Activated gamma-delta T cell treated with anti-CD3 and anti-CD28 coated beads, Interleukin-2, amount 50 U/mL, for 16 hours (primary cell): ENCODE measurements at regions not wholly inside any gene's neighbourhood (a gene's known extent, or its start where the extent isn't known, plus 50 kb on each side); places are given as distances from the start of the nearest gene placed in this dataset.
"Not testable (repeated sequence)": the region's sequence is repeated elsewhere in the genome, so short reads cannot be mapped to it uniquely, and the experiment has no call there.

ENCODE experiments used
- DNase-seq: peaks from one replicate; pipeline ENCODE4 v3.0.0-alpha.2; 2020; ENCODE audit warnings: low read depth

- DNase-seq = no peak
Observed at GRCh38 chr13:88417801-88418200, 746.6 kb downstream of the SLITRK5 start.

GRCh38 chr13:88424463-88424862 lies 753.3 kb downstream of the SLITRK5 start:
- no peak for DNase-seq

DNA sequence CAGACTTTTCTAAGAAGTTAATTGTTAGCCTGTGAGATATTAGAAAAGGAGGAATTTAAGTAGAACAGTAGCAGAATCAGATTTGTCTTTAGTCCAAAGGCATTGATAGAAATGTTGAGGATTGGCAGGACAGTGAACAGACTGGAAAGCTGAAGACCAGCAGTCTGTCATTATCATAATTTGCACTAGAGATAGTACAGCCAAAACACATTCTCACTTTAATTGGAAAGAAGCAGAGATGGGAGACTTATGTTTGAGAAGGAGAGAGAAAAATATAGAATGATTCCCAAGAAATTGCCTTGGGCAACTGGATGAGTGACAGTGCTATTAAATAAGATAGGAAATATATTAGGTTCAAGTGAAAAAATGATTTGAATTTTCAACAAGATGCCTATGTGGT lies 755.5 kb downstream of the SLITRK5 start:
- no peak for DNase-seq

DNA sequence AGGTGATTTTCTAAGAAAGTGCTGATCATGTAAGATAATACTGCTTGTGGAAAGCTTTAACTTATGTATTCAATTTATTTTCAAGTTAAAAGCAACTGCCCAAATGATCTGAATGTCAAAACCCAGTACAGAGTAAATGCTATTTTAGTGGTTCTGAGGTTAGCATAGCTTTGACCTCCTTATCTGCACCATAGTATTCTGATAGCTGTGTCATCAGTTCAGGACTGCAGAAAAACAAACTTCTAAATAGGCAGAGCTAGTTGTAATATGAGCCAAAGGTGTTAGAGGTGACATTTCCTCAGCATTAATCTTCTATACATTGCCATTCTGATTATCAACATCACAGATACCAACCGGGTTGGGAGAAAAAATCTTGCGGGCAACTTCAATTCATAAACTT lies 758.7 kb downstream of the SLITRK5 start:
- no peak for DNase-seq

GRCh38 chr13:88434953-88435352 lies 763.8 kb downstream of the SLITRK5 start:
- no peak for DNase-seq

DNA sequence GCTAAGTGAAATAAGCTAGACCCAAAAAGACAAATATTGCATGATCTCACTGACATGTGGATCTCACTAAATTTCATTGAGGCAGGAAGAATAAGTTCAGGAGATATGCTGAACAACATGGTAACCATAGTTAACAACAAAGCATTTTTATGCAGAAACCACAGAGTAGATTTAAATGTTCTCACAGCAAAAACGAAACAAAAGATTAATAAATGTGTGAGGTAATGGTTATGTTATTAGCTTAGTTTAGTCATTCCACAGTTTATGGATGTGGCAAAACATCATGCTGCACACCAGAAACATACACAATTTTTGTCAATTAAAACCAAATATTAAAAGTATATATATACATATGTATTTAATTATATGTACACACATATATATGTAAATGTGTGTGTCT lies 765.8 kb downstream of the SLITRK5 start:
- DNase-seq = no peak

DNA sequence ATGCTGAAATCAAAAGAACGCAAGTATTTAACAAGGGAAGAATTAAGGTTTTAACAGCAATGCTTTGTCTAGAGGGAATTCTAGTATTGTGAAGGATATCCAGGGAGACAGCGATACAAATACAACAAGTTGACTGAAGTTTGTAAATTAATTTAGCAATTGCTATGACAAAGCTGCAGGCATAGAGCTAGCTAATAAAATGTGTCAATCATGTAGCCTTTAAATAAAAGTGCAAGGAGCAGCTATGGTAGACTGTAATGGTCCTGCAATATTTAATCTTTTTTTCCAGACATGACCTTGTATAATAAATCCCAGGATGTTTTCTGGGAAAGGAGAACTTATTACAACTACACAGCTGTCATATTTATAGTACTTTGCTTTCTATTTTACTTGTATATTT lies 779.3 kb downstream of the SLITRK5 start:
- DNase-seq = no peak

DNA sequence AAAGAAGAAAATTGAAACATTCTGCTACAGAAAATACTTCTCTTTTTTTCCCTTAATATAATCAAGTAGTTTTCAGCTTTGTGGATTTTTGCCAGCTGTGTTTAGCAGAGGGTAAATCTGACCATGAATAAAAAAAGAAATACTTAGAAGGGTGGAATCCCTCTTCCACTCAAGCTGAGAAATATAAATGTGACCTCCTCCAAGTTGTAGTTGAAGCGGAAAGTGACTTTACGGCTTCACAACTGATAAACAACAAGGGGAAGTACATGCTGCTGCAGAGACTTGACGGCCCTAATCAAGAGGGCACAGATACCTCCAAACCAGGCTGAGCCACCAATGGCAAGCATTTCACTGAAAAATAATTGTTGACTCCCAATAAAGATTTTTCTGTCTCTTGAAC lies 785.0 kb downstream of the SLITRK5 start:
- no peak for DNase-seq

DNA sequence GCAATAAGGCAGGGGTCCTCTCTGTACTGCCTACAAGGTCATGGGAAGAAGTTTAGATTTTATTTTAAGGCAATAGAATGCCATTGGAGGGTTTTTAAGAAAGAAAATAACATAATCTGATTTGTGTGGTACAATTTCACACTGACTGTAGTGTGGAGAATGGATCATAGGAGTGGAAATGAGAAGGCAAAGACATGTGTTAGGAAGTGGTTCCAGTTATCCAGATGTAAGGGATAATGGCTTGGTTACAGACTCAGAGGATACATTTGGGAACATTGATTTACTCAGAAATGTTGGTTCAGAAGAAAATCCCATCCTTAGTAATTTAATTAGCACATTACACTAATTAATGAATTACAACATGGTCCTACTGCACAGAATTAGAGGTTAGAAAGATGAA lies 788.2 kb downstream of the SLITRK5 start:
- DNase-seq = no peak

GRCh38 chr13:88461272-88462009 lies 790.3 kb downstream of the SLITRK5 start:
- no peak for DNase-seq

GRCh38 chr13:88464851-88465250 lies 793.7 kb downstream of the SLITRK5 start:
- no peak for DNase-seq

DNA sequence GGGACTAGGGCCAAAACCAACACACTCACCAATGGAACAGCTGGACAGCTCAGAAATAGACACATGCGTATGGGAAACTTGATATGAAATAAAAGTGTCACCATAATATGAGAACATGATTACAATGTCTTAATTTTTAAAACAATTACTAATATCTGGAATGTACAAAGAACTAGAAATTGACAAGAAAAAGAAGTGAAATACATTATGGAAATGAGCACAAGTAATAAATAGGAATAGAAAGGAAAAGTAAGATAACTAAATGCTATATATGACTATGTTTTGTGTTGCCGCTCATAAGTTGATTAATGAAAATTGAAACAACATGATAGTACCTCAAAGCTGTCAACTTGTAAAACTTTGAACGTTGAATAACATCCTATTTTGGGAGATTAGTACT lies 801.1 kb downstream of the SLITRK5 start:
- no peak for DNase-seq

- no peak for DNase-seq
Observed at GRCh38 chr13:88483202-88483601, 812.0 kb downstream of the SLITRK5 start.

DNA sequence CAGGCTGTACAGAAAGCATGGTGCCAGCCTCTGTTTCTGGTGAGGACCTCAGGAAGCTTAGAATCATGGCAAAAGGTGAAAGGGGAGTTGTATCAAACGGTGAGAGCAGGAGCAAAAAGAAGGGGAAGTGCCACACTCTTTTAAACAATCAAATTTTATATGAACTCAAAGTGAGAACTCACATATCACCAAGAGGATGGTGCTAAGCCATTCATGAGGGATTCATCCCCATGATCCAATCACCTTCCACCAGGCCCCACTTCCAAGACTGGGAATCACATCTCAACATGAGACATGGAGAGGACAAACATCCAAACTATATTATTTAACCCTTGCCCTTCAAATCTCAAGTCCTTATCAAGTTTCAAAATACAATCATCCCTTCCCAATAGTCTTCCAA lies 836.7 kb downstream of the SLITRK5 start:
- no peak for DNase-seq

DNA sequence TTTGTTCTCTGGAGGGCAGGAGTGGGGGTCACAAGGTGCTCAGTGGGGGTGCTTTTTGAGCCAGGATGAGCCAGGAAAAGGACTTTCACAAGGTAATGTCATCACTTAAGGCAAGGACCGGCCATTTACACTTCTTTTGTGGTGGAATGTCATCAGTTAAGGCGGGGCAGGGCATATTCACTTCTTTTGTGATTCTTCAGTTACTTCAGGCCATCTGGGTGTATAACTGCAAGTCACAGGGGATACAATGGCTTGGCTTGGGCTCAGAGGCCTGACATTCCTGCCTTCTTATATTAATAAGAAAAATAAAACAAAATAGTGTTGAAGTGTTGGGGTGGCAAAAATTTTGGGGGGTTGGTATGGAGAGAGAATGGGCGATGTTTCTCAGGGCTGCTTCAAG lies 841.8 kb downstream of the SLITRK5 start:
- DNase-seq = not testable (repeated sequence)

- DNase-seq = no peak
Observed at GRCh38 chr13:88526186-88526852, 855.1 kb downstream of the SLITRK5 start.

GRCh38 chr13:88526853-88527215 lies 855.7 kb downstream of the SLITRK5 start:
- no peak for DNase-seq

DNA sequence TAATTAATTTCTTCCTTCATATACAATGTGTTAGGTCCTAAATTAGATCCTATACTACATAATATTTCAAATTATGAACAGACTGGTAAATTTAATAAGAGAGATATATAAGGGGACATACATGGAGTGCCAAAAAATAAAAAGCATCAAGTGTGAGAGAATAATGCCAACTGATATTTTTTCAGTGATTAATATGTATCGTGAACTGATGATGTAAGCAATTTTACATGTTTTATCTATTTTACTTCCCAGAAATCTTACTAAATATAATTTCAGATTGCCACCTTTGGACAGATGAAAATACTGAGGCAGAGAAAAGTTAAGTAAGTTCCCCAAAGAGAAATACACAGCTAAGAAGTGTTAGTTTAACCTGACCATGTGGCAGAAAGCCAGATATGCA lies 870.8 kb downstream of the SLITRK5 start:
- DNase-seq = no peak

DNA sequence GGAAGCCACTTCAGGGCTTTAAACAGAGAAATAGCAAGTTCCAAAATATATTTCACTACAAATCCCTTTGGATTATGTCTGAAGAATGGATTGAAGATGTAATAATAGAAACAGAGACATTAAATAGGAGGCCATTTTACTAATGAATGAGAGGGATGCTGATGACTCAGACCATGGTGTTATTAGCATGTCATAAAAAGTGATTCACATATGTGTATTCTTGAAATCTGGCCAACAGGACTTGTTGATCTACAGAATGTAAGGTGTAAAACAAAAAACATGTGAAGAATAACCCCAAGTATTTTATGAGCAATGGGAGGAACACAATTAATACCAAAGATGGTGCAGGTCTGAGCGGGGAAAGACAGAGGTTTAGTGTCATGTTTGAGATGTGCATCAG lies 873.7 kb downstream of the SLITRK5 start:
- DNase-seq = no peak

DNA sequence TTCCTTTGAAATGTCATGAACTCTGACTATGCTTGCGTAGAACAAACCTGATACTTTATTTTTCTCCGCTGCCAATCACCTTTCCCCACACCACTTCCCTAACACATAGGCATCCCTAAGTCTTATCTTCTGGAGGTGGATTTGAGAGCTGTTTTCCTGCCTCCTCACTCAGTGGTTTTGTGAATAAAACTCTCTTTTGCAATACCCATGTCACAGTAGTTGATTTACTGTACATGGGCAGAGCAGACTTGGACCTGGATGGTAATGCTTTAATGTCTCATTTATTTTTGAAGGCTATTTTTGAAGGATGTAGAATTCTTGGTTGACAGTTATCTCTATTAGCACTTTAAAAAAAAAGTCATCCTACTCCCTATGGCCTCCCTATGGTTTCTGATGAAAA lies 881.8 kb downstream of the SLITRK5 start:
- DNase-seq = no peak

- no peak for DNase-seq
Observed at GRCh38 chr13:88565566-88565965, 894.4 kb downstream of the SLITRK5 start.

DNA sequence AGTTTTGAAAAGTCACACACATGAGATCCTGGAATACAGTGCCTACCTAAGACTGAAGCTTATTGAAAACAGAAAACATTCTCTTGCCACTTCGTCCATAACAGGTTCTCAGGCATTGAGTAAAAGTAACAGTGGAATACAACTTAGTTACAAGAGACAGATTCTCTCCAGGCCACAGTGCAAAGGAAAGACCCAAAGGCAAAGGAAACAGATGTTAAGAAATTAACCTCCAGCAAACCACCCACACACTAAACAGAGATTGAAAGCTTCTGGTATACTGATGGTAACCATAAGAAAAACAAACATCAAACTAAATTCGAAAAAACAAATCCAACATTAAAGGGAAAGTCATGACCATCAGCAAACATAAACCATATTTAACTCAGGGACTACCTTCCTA lies 914.7 kb downstream of the SLITRK5 start:
- DNase-seq = no peak

DNA sequence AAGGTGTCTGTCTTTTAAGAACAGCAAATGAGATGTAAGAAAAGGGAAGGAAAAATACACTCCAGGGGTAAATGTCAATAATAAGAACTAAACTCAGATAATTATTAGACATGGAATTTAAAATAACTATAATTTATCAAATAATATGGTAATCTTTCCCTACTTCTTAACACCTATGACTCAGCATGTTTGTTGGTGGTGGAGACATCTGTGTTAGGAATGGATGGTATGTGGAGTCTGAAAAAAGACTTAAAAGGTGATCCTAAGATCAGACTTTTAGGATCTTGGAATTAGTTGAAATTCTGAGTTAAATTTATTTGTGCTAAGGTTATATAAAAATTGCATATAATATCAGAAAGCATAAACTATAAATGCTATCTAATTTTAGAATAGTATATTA lies 915.1 kb downstream of the SLITRK5 start:
- no peak for DNase-seq

GRCh38 chr13:88590574-88590973 lies 919.4 kb downstream of the SLITRK5 start:
- no peak for DNase-seq
